Endothelial cell (in vitro differentiated cells): ENCODE measurements at regions not wholly inside any gene's neighbourhood (a gene's known extent, or its start where the extent isn't known, plus 50 kb on each side); places are given as distances from the start of the nearest gene placed in this dataset.

Experiments
- DNase-seq: peaks from one replicate; pipeline ENCODE4 v3.0.0; 2021; ENCODE audit warnings: low spot score
- H3K27ac Mint-ChIP-seq: one replicate; pipeline ENCODE4 v1.8.0; 2021; ENCODE audit warnings: mixed read lengths, inconsistent platforms; ENCODE audit not compliant: unreplicated experiment
- H3K27me3 Mint-ChIP-seq: one replicate; pipeline ENCODE4 v1.8.0; 2021; ENCODE audit warnings: mild to moderate bottlenecking, moderate library complexity, mixed read lengths, inconsistent platforms; ENCODE audit not compliant: unreplicated experiment
- H3K36me3 Mint-ChIP-seq: one replicate; pipeline ENCODE4 v1.8.0; 2021; ENCODE audit warnings: mild to moderate bottlenecking, low read depth, mixed read lengths, inconsistent platforms; ENCODE audit not compliant: unreplicated experiment
- H3K4me1 Mint-ChIP-seq: one replicate; pipeline ENCODE4 v1.8.0; 2021; ENCODE audit warnings: mild to moderate bottlenecking, mixed read lengths, inconsistent platforms; ENCODE audit not compliant: unreplicated experiment
- H3K4me3 Mint-ChIP-seq: one replicate; pipeline ENCODE4 v1.8.0; 2021; ENCODE audit warnings: mild to moderate bottlenecking, mixed read lengths, inconsistent platforms; ENCODE audit not compliant: unreplicated experiment
- H3K9me3 Mint-ChIP-seq: one replicate; pipeline ENCODE4 v1.8.0; 2021; ENCODE audit warnings: mixed read lengths, inconsistent platforms; ENCODE audit not compliant: unreplicated experiment
- TF ChIP-seq, protein P1 (sequence below): fragments of 200-600 bp; sonication (generic); IDR thresholded peaks from one replicate; pipeline ENCODE4 v1.5.0; 2021; ENCODE audit warnings: antibody characterized with exemption; ENCODE audit not compliant: unreplicated experiment

DNA sequence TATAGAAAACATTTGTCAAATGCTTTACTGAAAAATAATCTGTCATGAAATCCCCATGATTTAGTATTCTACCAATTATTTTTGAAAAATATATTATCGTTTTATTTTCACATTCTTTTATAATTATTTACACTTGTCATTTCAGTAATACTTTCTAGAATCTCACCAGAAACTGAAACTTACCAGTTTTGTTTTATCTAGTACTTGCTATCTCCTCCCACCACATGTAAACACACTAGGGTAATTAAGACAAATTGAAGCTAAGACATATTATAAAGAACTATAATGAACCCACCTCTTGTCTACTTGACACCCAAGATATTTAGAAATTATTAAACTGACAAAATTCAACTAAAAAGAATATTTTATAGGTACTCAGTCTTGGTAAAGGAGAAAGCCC is 51.5 kb upstream of the GRM3 start:
- Mint-ChIP-seq H3K4me1 (no peaks in the 10 kb centered on the region), H3K4me3 (no peak overlapping the region), H3K27ac (no peak overlapping the region)

DNA sequence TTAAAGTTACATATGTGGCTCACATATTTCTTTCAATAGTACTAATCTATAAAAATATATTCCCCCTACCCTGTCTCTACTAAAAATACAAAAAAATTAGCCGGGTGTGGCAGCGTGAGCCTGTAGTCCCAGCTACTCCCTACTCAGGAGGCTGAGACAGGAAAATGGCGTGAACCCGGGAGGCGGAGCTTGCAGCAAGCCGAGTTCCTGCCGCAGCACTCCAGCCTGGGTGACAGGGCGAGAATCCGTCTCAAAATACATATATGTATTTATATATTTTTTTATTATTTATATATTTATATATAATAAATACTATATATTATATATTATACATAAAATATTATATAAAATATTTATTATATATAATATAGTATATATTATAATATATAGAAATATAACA is 69.7 kb upstream of the GRM3 start:
- DNase-seq = no peak
- no peaks in the 10 kb centered on the region for H3K4me1 Mint-ChIP-seq
- no peak overlapping the region for H3K4me3 Mint-ChIP-seq
- no peaks in the 10 kb centered on the region for H3K9me3 Mint-ChIP-seq
- no peaks in the 10 kb centered on the region for H3K36me3 Mint-ChIP-seq
- no peak overlapping the region for H3K27ac Mint-ChIP-seq
- TF ChIP-seq, protein P1, sequence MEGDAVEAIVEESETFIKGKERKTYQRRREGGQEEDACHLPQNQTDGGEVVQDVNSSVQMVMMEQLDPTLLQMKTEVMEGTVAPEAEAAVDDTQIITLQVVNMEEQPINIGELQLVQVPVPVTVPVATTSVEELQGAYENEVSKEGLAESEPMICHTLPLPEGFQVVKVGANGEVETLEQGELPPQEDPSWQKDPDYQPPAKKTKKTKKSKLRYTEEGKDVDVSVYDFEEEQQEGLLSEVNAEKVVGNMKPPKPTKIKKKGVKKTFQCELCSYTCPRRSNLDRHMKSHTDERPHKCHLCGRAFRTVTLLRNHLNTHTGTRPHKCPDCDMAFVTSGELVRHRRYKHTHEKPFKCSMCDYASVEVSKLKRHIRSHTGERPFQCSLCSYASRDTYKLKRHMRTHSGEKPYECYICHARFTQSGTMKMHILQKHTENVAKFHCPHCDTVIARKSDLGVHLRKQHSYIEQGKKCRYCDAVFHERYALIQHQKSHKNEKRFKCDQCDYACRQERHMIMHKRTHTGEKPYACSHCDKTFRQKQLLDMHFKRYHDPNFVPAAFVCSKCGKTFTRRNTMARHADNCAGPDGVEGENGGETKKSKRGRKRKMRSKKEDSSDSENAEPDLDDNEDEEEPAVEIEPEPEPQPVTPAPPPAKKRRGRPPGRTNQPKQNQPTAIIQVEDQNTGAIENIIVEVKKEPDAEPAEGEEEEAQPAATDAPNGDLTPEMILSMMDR = no peak
- no peaks in the 10 kb centered on the region for H3K27me3 Mint-ChIP-seq

More for the DNA sequence above, 51.5 kb upstream of the GRM3 start:
- no peaks in the 10 kb centered on the region for H3K36me3 Mint-ChIP-seq
- no peaks in the 10 kb centered on the region for H3K9me3 Mint-ChIP-seq
- no peak for DNase-seq
- no peaks in the 10 kb centered on the region for H3K27me3 Mint-ChIP-seq
- TF ChIP-seq, protein P1 = no peak

DNA sequence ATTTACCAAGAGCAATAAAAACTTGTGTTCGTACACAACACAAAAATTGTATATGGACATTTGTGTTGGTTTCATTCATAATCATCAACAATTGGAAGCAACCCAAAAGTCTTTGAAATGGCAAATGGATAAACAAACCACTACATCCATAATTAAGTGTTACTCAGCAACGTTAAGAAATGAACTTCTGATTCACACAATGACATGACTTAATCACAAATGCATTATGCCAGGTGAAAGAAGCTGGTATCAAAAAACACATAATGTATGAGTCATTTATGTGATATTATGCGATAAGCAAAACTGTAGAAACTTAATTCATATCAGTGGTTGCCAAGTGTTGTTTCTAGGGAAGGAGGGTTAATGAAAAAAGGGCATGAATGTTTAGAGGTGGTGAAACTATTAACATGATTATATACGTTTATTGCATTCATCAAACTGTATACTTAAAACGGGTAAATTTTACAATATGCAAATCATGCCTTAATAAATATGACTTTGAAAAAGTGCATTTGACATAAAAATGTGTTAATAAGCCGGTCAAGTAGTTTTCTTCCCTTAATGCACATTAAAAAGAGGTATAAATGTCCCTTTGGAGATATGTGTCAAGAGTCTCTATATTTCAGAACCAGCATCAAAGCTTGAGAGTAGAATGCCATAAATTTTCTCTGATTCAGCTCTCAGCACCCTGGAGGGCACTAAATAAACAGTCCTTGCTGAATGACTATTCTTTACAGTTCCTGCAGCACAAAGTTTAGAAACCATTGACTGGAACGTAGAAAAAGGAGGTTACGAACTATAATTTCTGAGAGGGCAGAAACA is 84.8 kb upstream of the GRM3 start:
- no peak for DNase-seq
- H3K4me1 Mint-ChIP-seq = no peaks in the 10 kb centered on the region
- H3K36me3 Mint-ChIP-seq = no peaks in the 10 kb centered on the region
- TF ChIP-seq, protein P1 = no peak
- H3K4me3 Mint-ChIP-seq = no peak overlapping the region
- H3K27me3 Mint-ChIP-seq = no peaks in the 10 kb centered on the region
- H3K27ac Mint-ChIP-seq = no peak overlapping the region
- no peaks in the 10 kb centered on the region for H3K9me3 Mint-ChIP-seq

DNA sequence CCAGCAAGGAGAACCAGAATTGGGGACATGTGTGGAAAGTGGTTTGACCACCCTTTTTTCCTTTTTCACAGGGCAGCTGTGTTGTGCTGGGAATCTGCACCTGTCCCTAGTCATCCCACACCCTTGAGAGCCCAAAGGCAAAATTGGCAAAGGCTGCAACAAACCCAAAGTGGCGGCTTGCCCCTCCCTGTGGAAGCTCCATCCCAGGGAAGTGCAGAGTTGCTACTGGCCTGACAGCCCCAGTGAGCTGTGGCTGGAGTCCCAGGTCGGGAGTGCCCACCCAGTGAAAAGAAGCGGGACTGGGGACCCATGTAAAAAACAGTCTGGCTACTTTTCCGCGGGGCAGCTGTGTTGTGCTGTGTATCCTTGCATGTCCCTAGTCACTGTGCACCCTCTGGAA is 109.1 kb upstream of the GRM3 start:
- no peak overlapping the region for H3K4me3 Mint-ChIP-seq
- TF ChIP-seq, protein P1 = no peak
- H3K36me3 Mint-ChIP-seq = no peaks in the 10 kb centered on the region
- H3K27me3 Mint-ChIP-seq = no peaks in the 10 kb centered on the region
- no peaks in the 10 kb centered on the region for H3K9me3 Mint-ChIP-seq
- no peak for DNase-seq
- H3K27ac Mint-ChIP-seq = no peak overlapping the region
- no peaks in the 10 kb centered on the region for H3K4me1 Mint-ChIP-seq

DNA sequence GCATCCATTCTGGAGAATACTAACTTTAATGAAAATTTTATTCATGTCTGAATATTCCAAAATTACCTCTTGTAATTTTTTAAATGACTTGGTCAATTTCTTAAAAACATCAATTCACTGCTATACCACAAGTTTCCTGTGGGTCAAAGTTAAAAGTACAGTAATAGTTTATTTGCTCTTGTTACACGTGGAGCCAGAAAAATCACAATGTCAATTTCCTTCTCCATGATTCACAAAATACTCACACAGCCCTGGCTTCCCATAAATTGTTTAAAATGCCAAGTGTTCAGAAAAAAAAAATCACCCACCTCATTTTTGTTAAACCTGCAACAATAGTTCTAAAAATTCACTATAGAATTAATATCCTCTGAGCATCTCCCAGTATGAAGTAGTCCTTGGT is 139.5 kb upstream of the GRM3 start:
- no peaks in the 10 kb centered on the region for H3K36me3 Mint-ChIP-seq
- no peak overlapping the region for H3K27ac Mint-ChIP-seq
- no peaks in the 10 kb centered on the region for H3K9me3 Mint-ChIP-seq
- H3K4me3 Mint-ChIP-seq = no peak overlapping the region
- TF ChIP-seq, protein P1 = no peak
- H3K4me1 Mint-ChIP-seq = no peaks in the 10 kb centered on the region
- H3K27me3 Mint-ChIP-seq = no peaks in the 10 kb centered on the region
- DNase-seq = no peak
